B cell (primary cell): ENCODE measurements at regions not wholly inside any gene's neighbourhood (a gene's known extent, or its start where the extent isn't known, plus 50 kb on each side); places are given as distances from the start of the nearest gene placed in this dataset.

Source experiments
- EZH2 ChIP-seq: IDR thresholded peaks from 2 replicates; pipeline ENCODE4 v1.6.1; 2012; ENCODE audit warnings: borderline replicate concordance, low read depth, mild to moderate bottlenecking, moderate library complexity, low read length; ENCODE audit not compliant: insufficient read depth, poor library complexity, severe bottlenecking
- TF ChIP-seq, protein P1 (sequence below): fragments of 200-600 bp; IDR thresholded peaks from one replicate; pipeline ENCODE4 v1.8.0; 2022; ENCODE audit warnings: antibody characterized with exemption, mild to moderate bottlenecking

DNA sequence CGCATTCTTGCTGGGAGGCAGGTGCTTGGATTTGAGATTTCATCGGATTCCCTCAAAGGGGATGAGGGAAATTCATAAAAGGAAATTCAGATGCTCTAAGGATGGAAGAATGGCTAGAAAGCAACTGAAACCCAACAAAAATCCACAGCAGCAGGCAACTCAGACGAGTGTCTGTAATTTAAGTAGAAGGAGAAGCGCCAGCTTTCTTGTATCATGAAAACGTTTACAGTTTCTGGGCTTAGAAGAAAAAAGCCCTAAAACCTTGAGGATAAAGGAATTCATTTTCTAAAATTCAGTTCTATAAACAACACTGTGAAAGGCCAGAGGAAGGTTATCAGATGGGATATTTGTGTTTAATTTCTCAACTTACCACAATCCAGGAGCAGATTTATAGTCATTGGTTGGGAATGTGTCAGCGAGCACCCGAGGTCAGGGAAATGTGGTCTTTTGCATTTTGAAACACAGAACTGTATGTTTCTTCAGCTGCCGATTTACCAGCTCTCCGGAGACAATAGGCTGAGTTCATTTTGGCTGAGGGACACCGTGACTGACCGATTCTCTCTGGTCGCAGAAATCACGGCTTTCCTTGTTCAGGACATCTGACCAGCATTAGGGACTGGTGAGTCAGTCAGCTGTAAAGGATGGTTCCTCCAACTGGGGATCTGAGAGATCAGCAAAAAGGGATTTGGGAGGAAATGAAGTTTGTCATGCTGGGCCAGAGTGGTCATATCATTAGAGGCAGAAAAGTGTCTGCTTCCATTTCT is 111.6 kb upstream of the ERRFI1 start:
- TF ChIP-seq, protein P1, sequence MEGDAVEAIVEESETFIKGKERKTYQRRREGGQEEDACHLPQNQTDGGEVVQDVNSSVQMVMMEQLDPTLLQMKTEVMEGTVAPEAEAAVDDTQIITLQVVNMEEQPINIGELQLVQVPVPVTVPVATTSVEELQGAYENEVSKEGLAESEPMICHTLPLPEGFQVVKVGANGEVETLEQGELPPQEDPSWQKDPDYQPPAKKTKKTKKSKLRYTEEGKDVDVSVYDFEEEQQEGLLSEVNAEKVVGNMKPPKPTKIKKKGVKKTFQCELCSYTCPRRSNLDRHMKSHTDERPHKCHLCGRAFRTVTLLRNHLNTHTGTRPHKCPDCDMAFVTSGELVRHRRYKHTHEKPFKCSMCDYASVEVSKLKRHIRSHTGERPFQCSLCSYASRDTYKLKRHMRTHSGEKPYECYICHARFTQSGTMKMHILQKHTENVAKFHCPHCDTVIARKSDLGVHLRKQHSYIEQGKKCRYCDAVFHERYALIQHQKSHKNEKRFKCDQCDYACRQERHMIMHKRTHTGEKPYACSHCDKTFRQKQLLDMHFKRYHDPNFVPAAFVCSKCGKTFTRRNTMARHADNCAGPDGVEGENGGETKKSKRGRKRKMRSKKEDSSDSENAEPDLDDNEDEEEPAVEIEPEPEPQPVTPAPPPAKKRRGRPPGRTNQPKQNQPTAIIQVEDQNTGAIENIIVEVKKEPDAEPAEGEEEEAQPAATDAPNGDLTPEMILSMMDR = no peak
- no peak for TF ChIP-seq EZH2
